Fibroblast of skin of scalp (primary cell): ENCODE measurements at regions not wholly inside any gene's neighbourhood (a gene's known extent, or its start where the extent isn't known, plus 50 kb on each side); places are given as distances from the start of the nearest gene placed in this dataset.

ENCODE experiments used
- DNase-seq: peaks from one replicate; pipeline ENCODE4 v3.0.0-alpha.2; 2013

DNA sequence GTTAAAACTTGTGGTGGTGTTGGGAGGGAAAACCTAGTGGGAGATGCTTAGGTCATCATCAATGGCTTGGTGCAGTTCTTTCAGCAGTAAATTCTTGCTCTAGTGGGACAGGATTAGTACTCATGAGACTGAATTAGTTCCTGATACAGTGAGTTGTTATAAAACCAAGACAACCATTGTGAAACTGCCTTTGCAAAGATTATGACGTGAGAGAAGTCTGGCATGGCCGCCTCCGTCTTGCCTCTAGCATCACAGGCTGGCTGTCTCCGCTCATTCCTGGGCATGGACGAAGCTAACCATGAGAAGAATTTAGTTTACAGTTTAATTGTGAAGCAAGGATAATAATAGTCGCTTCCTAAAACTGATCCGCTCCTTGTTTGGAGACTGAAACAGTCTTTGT, 186.4 kb downstream of the KIF20B start:
- no peak for DNase-seq

GRCh38 chr10:89888321-89889070, 187.1 kb downstream of the KIF20B start:
- no peak for DNase-seq

DNA sequence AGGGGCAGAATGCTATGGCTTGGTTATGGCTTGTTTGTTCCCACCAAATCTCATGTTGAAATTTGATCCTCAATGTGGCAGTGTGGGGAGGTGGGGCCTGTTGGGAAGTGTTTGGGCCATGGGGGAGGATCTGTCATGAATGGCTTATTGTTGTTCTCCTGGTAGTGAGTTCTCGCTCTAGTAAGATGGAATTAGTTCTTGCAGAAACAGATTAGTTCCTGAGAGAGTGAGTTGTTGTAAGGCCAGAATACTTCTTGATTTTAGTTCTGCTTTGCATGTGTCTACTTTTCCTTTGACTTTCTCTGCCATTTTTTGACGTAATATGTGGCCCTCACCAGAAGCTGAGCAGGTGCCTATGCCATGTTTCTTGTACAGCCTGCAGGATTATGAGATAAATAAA, 188.2 kb downstream of the KIF20B start:
- no peak for DNase-seq

- peak; percentile 3 for DNase-seq
Observed at GRCh38 chr10:89891006-89891535, 189.7 kb downstream of the KIF20B start.

GRCh38 chr10:89894051-89894450, 192.7 kb downstream of the KIF20B start:
- no peak for DNase-seq

DNA sequence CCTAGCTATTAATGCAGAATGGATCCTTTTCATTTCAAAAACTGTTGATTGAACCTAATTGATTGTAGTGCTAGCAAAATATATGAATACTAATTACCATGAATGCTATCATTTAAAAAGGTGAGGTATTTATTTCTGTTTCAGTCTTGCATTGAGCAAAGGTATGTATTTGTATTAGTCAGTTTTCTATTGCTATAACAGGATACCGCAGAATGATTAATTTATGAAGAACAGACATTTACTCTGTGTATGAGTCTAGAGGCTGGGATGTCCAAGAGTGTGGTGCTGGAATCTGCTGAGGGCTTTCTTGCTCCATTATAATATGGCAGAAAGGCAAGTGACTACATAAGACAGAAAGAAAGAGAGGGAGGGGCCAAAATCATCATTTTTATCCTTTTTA, 199.2 kb downstream of the KIF20B start:
- no peak for DNase-seq

DNA sequence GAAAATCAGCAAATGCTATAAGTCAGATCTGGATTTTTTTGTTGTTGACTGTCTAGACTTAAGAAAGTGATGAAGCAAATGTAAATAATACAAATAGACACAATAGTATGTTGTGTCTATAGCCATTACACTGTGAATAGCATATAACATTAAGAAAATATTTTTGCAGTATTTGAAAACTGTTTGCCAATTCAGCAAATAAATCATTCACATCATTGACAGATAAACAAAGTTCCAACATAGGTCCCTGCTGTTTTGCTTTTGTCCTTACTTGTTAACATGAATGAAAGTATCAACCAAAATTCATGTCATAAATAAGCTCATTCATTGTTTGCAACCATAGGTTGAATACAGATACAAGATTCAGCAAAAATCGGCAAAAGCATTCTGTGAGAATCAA, 200.5 kb downstream of the KIF20B start:
- DNase-seq: no peak

- DNase-seq: no peak
Observed at GRCh38 chr10:89904755-89905154, 203.4 kb downstream of the KIF20B start.

- DNase-seq: no peak
Observed at GRCh38 chr10:89909752-89910151, 208.4 kb downstream of the KIF20B start.

DNA sequence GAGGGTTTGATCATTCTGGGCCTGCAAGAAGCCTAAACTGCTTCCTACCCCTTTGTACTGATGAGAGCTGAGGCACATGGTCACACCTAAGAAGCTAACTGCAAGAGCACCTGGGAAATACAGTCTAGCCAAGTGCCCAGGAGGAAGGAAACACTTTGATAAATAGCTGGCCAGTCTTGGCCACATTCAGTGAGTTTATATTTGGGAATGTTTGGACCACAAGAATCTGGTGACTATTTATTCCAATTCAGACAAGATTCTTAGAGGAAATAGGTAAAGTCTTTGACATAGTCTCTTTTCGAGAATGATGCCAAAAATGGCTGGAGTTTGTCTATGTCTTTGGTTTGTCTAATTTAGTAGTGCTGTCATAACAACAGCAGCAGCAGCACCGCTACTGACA, 213.6 kb downstream of the KIF20B start:
- no peak for DNase-seq

DNA sequence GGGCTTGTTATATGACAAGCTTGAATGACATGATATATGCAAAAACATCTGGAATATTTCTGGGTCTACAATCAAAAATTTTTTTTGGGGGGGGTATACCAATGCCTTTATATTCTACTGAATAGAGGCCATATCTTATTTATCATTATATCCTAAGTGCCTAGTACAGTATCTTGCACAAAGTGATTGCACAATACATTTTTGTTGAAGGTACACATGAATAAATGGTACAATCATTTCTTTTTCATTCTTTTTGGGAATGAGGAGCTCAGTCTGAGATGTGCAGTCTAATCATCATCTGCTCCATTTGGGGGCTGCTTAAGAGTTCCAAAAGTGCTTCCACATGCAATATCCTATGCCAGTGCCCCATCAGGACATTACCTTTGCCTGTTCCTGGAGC, 214.6 kb downstream of the KIF20B start:
- DNase-seq: no peak

GRCh38 chr10:89916468-89917215, 215.3 kb downstream of the KIF20B start:
- DNase-seq: no peak

DNA sequence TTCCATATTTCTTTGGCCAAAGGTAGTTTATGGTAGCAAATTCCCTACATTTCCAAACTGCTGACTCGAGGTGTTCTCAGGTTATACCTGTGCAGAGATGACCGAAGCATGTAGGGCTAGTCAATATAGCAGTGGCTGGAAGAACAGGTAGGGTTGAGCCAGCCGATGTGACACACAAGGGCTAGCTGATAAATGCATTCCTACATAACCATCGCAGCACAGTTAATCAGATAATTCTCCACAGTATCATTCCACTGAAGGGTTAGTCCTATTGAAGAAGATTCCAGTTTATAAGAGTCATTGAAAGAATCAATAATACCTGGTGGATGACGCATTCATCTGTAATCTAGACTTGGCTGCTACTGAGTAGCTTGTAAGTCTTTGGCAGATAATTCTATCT, 220.0 kb downstream of the KIF20B start:
- DNase-seq: no peak

GRCh38 chr10:89923661-89924060, 222.3 kb downstream of the KIF20B start:
- no peak for DNase-seq

- DNase-seq: no peak
Observed at GRCh38 chr10:89924261-89924660, 222.9 kb downstream of the KIF20B start.

DNA sequence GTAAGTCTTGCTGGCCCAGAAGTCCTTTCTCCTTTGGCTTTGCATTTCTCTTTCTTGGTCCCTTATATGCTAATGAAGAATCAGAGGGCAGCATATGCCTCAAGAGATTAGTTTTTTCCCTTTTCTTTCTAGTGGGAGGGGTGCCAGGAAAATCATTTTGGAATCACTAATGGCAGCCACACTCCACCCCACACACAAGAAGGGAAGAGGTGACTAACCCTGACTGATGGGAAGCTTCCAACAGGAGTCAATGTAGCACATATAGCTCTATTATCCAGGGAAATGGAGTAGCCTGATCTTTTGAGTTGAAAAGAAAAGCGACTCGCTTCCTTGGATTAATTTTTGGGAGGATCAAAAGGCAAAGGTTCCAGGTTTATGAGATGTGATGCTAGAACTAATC, 225.3 kb downstream of the KIF20B start:
- no peak for DNase-seq

DNA sequence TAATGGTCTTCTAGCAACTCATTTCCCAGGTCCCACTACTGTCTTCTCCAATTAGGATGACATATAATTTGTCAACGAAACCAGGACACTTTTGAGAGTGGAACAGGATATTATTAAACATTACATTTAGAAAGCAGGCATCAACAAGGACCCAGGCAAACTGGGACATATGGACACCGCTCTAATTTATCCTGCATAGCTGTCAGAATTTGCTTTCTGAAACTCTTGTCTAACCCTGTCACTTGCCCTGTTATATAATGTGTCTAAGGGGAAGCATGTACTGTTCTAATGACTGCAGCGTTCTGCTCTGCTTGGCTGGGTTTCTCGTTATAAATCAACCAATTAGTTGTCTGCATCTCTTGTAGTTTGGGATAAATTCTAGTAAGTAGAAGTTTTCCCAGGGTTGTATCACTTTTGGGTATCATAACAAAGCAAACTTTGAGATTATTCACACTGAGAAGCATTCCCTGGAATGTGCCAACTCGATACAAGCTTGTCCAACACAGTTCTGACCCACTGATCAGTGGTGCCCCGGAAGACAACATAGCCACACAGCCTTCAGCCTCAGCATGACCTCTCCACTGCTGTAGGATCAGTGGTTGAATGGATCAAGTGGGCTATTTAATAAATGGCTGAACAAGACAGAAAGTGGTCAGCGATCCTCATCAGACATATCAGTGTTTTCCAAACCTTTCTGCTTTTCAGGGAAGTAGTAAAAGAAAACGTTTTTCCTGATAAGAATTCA, 228.1 kb downstream of the KIF20B start:
- DNase-seq: no peak

DNA sequence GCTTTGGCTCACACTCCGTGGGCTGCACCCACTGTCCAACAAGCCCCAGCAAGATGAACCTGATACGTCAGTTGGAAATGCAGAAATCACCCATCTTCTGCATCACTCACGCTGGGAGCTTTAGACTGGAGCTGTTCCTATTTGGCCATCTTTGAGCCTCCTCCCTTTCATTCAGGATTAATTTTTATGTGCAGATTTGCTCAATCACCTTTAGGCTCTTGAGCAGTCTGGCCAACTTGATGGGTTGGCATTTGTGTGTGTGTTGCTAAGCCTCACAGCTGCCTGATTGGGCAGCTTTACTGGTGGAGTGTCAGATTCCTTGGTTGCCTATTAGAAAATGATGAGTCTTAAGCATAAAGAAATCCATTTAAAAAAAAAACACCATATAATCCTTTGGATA, 236.1 kb downstream of the KIF20B start:
- no peak for DNase-seq

DNA sequence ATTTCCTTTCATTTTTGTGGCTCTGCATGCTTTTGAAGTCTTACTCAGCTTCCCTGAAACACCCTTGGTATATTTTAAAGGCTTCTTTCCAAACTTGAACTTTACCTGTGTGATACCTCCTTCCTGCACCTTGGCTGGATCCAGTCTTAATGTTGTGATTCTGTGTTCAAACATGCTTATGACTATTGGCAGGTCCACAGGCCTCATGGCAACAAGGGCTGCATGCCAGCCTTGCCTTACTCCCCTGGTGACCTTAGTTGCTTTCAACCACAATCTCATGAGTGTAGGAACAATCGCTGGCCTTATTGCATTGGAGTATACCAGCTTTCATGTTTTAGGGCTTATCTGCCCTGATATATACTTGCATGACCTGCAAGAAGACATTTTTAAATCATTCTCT, 238.7 kb downstream of the KIF20B start:
- no peak for DNase-seq

DNA sequence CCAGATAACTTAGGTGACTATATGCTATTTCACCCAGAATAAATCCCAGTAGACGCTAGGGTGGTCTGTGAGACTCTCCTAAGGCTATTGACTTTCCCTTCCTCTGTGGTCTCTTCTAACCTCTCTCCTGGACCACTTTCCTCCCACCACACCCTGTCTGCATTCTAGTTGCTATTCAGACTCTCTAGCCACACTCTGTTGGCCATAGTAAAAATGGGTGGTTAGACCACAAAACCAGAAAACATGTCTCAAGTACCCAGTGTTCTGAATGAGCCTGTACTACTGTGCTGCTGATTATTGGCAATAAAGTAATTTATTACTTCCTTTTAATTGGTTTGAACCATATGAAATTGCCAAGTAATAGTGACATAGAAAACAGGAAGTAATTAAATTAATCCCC, 240.8 kb downstream of the KIF20B start:
- no peak for DNase-seq

DNA sequence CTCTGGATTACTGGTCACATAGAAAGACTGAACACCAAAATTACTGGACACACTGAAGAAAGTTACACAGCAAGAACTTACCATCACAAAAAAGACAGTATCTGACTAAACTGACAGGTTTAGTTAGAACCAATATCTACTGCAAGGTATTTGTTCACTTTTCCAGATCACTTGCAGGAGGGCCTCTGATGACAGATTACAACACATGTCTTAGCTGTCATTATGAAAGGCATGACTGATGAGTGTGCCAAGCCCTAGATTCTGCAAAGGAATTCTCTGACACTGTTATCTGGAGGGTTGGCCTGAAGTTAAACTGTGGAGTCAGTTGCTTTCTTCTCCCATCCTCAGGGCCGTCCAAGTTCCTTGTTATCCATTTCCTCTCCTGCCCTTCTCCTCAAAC, 242.7 kb downstream of the KIF20B start:
- DNase-seq: no peak

GRCh38 chr10:89946106-89946505, 244.7 kb downstream of the KIF20B start:
- no peak for DNase-seq

GRCh38 chr10:89949496-89949895, 248.1 kb downstream of the KIF20B start:
- DNase-seq: no peak
